Breast epithelium (tissue), 4 donors: ENCODE measurements at regions not wholly inside any gene's neighbourhood (a gene's known extent, or its start where the extent isn't known, plus 50 kb on each side); places are given as distances from the start of the nearest gene placed in this dataset.

Experiments used
- DNase-seq, 2 donors: peaks; one replicate each; pipeline ENCODE4 v3.0.0-alpha.2; 2019; ENCODE audit warnings: low spot score in 2 of 2
- H3K27ac ChIP-seq, 2 donors: fragments of 200-600 bp; sonication (generic) in 1 of 2; one replicate each; pipeline ENCODE4 v1.5.1; 2016 to 2019; ENCODE audit warnings: mild to moderate bottlenecking in 1 of 2
- H3K27me3 ChIP-seq, 2 donors: fragments of 200-600 bp; sonication (generic) in 1 of 2; one replicate each; pipeline versions ENCODE4 v1.5.1 to v1.6.0; 2017 to 2019; ENCODE audit warnings: control low read depth in 1 of 2, mild to moderate bottlenecking in 1 of 2
- H3K36me3 ChIP-seq: fragments of 200-600 bp; one replicate; pipeline ENCODE4 v1.5.1; 2019
- H3K4me1 ChIP-seq, 2 donors: fragments of 200-600 bp; sonication (generic); one replicate each; pipeline ENCODE4 v1.5.1; 2016 to 2019; ENCODE audit warnings: control low read depth in 1 of 2
- H3K4me3 ChIP-seq, 3 donors: fragments of 200-600 bp; sonication (generic); 1 replicate in 2 of 3; 2 replicates in 1 of 3; pipeline ENCODE4 v1.5.1; 2016 to 2019; ENCODE audit warnings: mild to moderate bottlenecking in 3 of 3, moderate library complexity in 2 of 3
- H3K9me3 ChIP-seq, 2 donors: fragments of 200-600 bp; sonication (generic) in 1 of 2; one replicate each; pipeline ENCODE4 v1.5.1; 2016 to 2019; ENCODE audit warnings: control low read depth in 1 of 2
- CTCF ChIP-seq, 3 donors: fragments of 450-650 bp; IDR thresholded peaks; one replicate each; pipeline ENCODE4 v1.5.1; 2016 to 2017; ENCODE audit warnings: antibody characterized with exemption in 3 of 3, mild to moderate bottlenecking in 3 of 3, moderate library complexity in 3 of 3
- POLR2A ChIP-seq: fragments of 450-650 bp; IDR thresholded peaks from one replicate; pipeline ENCODE4 v1.6.1; 2016; ENCODE audit warnings: antibody characterized with exemption, mild to moderate bottlenecking, moderate library complexity
- POLR2AphosphoS5 ChIP-seq, 3 donors: sonication (generic); formaldehyde crosslinking; IDR thresholded peaks; one replicate each; pipeline ENCODE4 v1.6.1; 2017; ENCODE audit warnings: antibody characterized with exemption in 3 of 3
- intact Hi-C: fragments of 100-400 bp; cut with DNase I; formaldehyde crosslinking; loops from one replicate; pipeline ENCODE4 v1.15.1; 2023; ENCODE audit warnings: low total_unique reads

DNA sequence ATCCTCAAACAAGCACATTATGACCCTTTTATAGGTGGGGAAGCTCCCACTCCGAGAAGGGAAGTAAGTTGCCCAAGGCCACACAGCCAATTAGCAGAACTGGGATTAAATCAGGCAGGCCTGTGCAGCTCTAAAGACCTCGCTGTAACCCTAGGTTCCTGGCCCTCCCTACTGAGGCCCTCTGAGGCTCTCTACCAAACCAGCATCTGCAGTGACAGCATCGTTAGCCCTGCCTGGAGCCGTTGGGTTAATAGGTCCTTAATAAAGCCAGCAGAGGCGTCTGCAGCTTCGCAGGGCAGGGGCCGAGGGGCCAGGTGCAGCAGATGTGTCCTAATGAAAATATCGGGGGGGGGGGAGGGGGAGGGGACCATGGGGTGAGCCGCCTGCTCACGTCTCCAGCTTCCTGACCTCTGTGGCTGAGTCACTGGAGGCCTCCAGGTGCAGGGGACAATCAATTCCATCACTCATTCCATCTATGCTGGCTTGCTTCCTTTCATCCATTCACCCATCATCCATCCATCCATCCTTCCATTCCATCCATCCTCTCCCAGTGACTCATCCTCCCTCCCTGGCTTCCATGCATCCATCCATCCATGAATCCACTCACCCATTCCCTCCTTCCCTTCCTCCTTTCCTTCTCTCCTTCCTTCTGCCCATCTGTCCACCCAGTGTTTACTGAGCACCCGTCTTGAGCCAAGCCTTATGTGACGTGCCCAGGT, 203.9 kb downstream of the C9orf50 start:
- Histone ChIP-seq H3K27ac (peak overlapping the region in 1 of 2 donors; percentile 66), H3K9me3 (no peaks in the 10 kb centered on the region), H3K27me3 (no peaks in the 10 kb centered on the region), H3K4me1 (peaks cover 7 to 8% of the 10 kb centered on the region in 2 donors), H3K4me3 (no peak overlapping the region), H3K36me3 (no peaks in the 10 kb centered on the region)
- intact Hi-C loops: no loop called here
- no peak for DNase-seq
- TF ChIP-seq CTCF (IDR thresholded peaks at IDR 0.05) (no peak), POLR2A (no peak), POLR2AphosphoS5 (IDR thresholded peaks at IDR 0.05) (no peak)

DNA sequence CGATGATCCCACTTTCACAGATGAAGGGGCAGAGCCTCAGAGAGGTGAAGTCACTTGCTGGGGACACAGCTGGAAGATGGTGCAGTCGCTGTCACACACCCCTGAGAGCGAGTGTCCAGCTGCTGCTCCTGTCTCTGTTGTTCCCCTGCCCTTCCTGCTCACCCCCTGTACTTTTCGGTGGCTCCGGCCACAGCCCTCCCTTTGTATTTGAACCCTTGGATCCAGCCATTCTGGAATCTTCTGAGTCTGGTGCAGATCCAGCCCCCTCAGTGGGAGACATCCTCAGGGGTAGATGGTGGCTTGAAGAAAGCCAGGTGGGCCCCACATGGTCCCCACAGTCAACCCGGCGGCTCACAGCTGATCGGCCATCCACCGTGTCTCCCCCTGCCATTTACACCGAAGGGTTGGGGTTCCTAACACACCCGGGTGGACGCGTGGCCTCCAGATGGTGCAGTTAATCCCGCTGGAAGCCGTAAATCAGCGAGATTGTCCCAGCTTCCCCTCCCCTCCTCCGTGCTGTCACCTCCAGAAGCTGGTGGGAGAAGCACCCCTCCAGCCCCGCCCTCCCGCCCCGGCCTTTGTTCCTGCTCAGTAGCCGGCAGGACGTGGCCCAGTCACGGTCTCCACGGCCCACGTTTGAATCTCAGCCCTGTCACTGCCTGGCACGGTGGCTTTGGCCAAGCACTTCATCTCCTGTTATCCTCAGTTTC, 204.8 kb downstream of the C9orf50 start:
- Histone ChIP-seq H3K4me1 (peaks cover 7 to 8% of the 10 kb centered on the region in 2 donors), H3K9me3 (no peaks in the 10 kb centered on the region), H3K27me3 (no peaks in the 10 kb centered on the region), H3K27ac (peak overlapping the region; percentile 66 to 100), H3K36me3 (no peaks in the 10 kb centered on the region), H3K4me3 (no peak overlapping the region)
- intact Hi-C loops: no loop called here
- no peak for DNase-seq
- TF ChIP-seq CTCF (IDR thresholded peaks at IDR 0.05) (no peak), POLR2A (no peak), POLR2AphosphoS5 (IDR thresholded peaks at IDR 0.05) (no peak)

DNA sequence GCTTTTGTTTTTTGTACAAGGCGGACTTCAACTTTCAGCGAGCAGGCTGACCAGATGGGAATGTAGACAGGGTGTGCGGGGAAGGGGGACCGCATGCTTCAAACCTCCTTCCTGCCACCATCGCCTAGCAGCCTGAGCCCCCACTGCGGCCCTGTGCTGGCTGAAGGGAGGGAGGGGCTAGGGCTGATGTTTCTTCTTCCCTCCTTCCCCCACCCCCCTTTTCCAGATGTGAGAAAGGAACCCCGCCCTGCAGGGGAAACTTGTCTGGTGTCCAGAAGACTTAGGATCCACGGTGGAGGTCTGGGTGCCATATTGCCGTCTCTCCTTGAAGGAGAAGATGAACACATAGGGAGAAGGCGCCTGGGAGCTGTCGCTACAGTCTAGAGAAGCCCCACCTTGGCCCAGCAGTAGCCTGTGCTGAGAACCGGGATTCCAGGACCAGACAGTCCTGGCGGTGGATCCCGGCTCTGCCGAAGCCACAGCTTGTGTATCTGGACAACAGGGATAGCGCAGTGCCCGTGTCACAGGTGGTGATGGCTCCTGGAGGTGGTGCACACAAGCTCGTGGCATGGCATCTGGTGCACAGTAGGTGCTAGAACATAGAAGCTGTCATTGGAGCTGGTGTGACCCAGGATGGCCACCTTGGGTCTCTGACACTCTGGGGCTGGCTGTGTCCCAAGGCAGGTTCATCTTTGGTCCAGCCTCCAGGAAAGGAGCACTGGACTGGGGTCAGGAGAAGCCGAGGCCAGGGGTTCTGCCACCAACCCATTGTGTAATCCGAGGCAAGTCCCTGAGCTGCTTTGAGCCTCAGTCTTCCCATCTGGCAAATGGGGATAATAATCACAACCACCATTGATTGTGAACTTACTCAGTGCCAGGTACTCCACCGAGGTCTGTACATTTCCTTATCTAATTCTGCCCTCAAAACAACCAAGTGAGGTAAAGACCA, 205.6 kb downstream of the C9orf50 start:
- DNase-seq: no peak
- no peaks in the 10 kb centered on the region for H3K27me3 ChIP-seq
- no peaks in the 10 kb centered on the region for H3K36me3 ChIP-seq
- H3K4me3 ChIP-seq: no peak overlapping the region
- intact Hi-C loops: no loop called here
- no peaks in the 10 kb centered on the region for H3K9me3 ChIP-seq
- H3K4me1 ChIP-seq: peaks cover 7 to 8% of the 10 kb centered on the region in 2 donors
- H3K27ac ChIP-seq: peak overlapping the region; percentile 100
- TF ChIP-seq POLR2A (no peak), CTCF (IDR thresholded peaks at IDR 0.05) (no peak), POLR2AphosphoS5 (IDR thresholded peaks at IDR 0.05) (no peak)

DNA sequence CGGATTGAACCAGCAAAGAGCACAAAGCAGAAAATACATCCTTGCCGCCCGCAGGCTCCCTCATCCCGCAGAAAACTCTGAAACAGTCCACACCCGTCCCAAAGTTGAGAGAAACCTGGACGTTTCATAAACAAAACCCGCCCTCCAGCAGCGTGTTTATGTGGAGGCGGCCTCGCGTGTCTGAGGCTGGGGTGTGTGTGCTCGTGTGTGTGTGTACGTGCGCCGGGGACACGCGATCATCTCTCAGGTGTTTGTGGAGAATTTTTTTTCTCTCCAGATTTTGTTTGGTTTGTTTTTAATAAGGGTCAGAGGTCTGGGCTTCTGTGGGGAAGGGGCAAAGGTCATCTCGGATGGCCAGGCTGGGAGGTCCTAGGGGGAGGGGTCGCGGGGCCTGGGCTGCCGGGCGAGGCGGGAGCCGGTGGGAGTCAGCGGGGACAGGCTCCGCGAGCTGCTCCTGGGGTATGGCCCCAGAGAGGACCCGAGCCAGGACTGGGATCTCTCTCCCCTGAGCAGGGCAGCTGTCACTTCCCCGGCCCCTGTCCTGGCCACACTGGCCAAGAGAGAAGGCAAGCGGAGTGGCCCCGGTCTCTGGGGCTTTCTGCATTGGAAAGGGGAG, 206.4 kb downstream of the C9orf50 start:
- Histone ChIP-seq H3K4me1 (peaks cover 7 to 8% of the 10 kb centered on the region in 2 donors), H3K27ac (peak overlapping the region; percentile 100), H3K4me3 (peak overlapping the region; percentile 52 to 84 (median 63)), H3K36me3 (no peaks in the 10 kb centered on the region), H3K27me3 (no peaks in the 10 kb centered on the region), H3K9me3 (no peaks in the 10 kb centered on the region)
- intact Hi-C loops: no loop called here
- peak in 1 of 2 donors; percentile 49 for DNase-seq
- TF ChIP-seq POLR2A: no peak
- TF ChIP-seq POLR2AphosphoS5 (IDR thresholded peaks at IDR 0.05): no peak
- TF ChIP-seq CTCF (IDR thresholded peaks at IDR 0.05): no peak
